ENCODE measurements at regions not wholly inside any gene's neighbourhood (a gene's known extent, or its start where the extent isn't known, plus 50 kb on each side); places are given as distances from the start of the nearest gene placed in this dataset.

GRCh38 chr1:79295967-79296366 is 289.4 kb upstream of the ADGRL4 start:
- no peaks in the 10 kb centered on the region for H3K36me3 ChIP-seq (ENCODE audit: control insufficient read depth, insufficient read depth, low read length)
- WGBS, 2 experiments (ENCODE audit: insufficient coverage in 2 of 2) = 100% methylated on average over 1 of the region's 3 CpGs; no CpG with 5 or more reads in 1 of the 2 experiments

GRCh38 chr1:79293611-79294010 is 287.1 kb upstream of the ADGRL4 start:
- H3K9me3 ChIP-seq (ENCODE audit: control insufficient read depth, low read length) = no peaks in the 10 kb centered on the region
- no peaks in the 10 kb centered on the region for H3K36me3 ChIP-seq (ENCODE audit: control insufficient read depth, insufficient read depth, low read length)
- no peak overlapping the region for H3K4me3 ChIP-seq (ENCODE audit: extremely low read depth, insufficient read depth, low read length, poor library complexity, severe bottlenecking)
- no peaks in the 10 kb centered on the region for H3K4me1 ChIP-seq (ENCODE audit: control insufficient read depth, insufficient read depth, low read length, poor library complexity, severe bottlenecking)
- 100% methylated on average over 1 of the region's 1 CpG for WGBS, 2 experiments (ENCODE audit: insufficient coverage in 2 of 2)
- no peak overlapping the region for H3K27ac ChIP-seq (ENCODE audit: low read depth, low read length, severe bottlenecking)

More at GRCh38 chr1:79295967-79296366, 289.4 kb upstream of the ADGRL4 start:
- Histone ChIP-seq H3K27ac (ENCODE audit: low read depth, low read length, severe bottlenecking) (no peak overlapping the region), H3K9me3 (ENCODE audit: control insufficient read depth, low read length) (no peaks in the 10 kb centered on the region), H3K4me1 (ENCODE audit: control insufficient read depth, insufficient read depth, low read length, poor library complexity, severe bottlenecking) (no peaks in the 10 kb centered on the region), H3K4me3 (ENCODE audit: extremely low read depth, insufficient read depth, low read length, poor library complexity, severe bottlenecking) (no peak overlapping the region)

- Histone ChIP-seq H3K4me1 (ENCODE audit: control insufficient read depth, insufficient read depth, low read length, poor library complexity, severe bottlenecking) (no peaks in the 10 kb centered on the region), H3K36me3 (ENCODE audit: control insufficient read depth, insufficient read depth, low read length) (no peaks in the 10 kb centered on the region), H3K27ac (ENCODE audit: low read depth, low read length, severe bottlenecking) (no peak overlapping the region), H3K4me3 (ENCODE audit: extremely low read depth, insufficient read depth, low read length, poor library complexity, severe bottlenecking) (no peak overlapping the region), H3K9me3 (ENCODE audit: control insufficient read depth, low read length) (no peaks in the 10 kb centered on the region)
- 92 to 93% methylated on average over 5 to 6 of the region's 7 CpGs for WGBS, 2 experiments (ENCODE audit: insufficient coverage in 2 of 2)
Observed at GRCh38 chr1:79290927-79291474, 284.5 kb upstream of the ADGRL4 start.

GRCh38 chr1:79287982-79288381 is 281.5 kb upstream of the ADGRL4 start:
- Histone ChIP-seq H3K9me3 (ENCODE audit: control insufficient read depth, low read length) (no peaks in the 10 kb centered on the region), H3K27ac (ENCODE audit: low read depth, low read length, severe bottlenecking) (no peak overlapping the region), H3K4me1 (ENCODE audit: control insufficient read depth, insufficient read depth, low read length, poor library complexity, severe bottlenecking) (no peaks in the 10 kb centered on the region), H3K4me3 (ENCODE audit: extremely low read depth, insufficient read depth, low read length, poor library complexity, severe bottlenecking) (no peak overlapping the region), H3K36me3 (ENCODE audit: control insufficient read depth, insufficient read depth, low read length) (no peaks in the 10 kb centered on the region)
- WGBS, 2 experiments (ENCODE audit: insufficient coverage in 2 of 2) = 100% methylated on average over 1 of the region's 2 CpGs

GRCh38 chr1:79285667-79286066 is 279.1 kb upstream of the ADGRL4 start:
- no peak overlapping the region for H3K27ac ChIP-seq (ENCODE audit: low read depth, low read length, severe bottlenecking)
- WGBS, 2 experiments (ENCODE audit: insufficient coverage in 2 of 2) = no CpG with 5 or more reads among the region's 2 CpGs
- no peaks in the 10 kb centered on the region for H3K36me3 ChIP-seq (ENCODE audit: control insufficient read depth, insufficient read depth, low read length)
- no peaks in the 10 kb centered on the region for H3K4me1 ChIP-seq (ENCODE audit: control insufficient read depth, insufficient read depth, low read length, poor library complexity, severe bottlenecking)
- no peak overlapping the region for H3K4me3 ChIP-seq (ENCODE audit: extremely low read depth, insufficient read depth, low read length, poor library complexity, severe bottlenecking)
- H3K9me3 ChIP-seq (ENCODE audit: control insufficient read depth, low read length) = no peaks in the 10 kb centered on the region

GRCh38 chr1:79283451-79283850 is 276.9 kb upstream of the ADGRL4 start:
- Histone ChIP-seq H3K27ac (ENCODE audit: low read depth, low read length, severe bottlenecking) (no peak overlapping the region), H3K9me3 (ENCODE audit: control insufficient read depth, low read length) (no peaks in the 10 kb centered on the region), H3K4me1 (ENCODE audit: control insufficient read depth, insufficient read depth, low read length, poor library complexity, severe bottlenecking) (no peaks in the 10 kb centered on the region), H3K36me3 (ENCODE audit: control insufficient read depth, insufficient read depth, low read length) (no peaks in the 10 kb centered on the region), H3K4me3 (ENCODE audit: extremely low read depth, insufficient read depth, low read length, poor library complexity, severe bottlenecking) (no peak overlapping the region)
- 80 to 90% methylated on average over 1 to 5 of the region's 10 CpGs for WGBS, 2 experiments (ENCODE audit: insufficient coverage in 2 of 2)

- Histone ChIP-seq H3K9me3 (ENCODE audit: control insufficient read depth, low read length) (no peaks in the 10 kb centered on the region), H3K4me1 (ENCODE audit: control insufficient read depth, insufficient read depth, low read length, poor library complexity, severe bottlenecking) (no peaks in the 10 kb centered on the region), H3K4me3 (ENCODE audit: extremely low read depth, insufficient read depth, low read length, poor library complexity, severe bottlenecking) (no peak overlapping the region), H3K27ac (ENCODE audit: low read depth, low read length, severe bottlenecking) (no peak overlapping the region), H3K36me3 (ENCODE audit: control insufficient read depth, insufficient read depth, low read length) (no peaks in the 10 kb centered on the region)
- WGBS, 2 experiments (ENCODE audit: insufficient coverage in 2 of 2) = no CpG with 5 or more reads among the region's 6 CpGs
Observed at GRCh38 chr1:79281442-79281841, 274.9 kb upstream of the ADGRL4 start.

GRCh38 chr1:79271759-79272158 is 265.2 kb upstream of the ADGRL4 start:
- 89% methylated on average over 1 of the region's 1 CpG; no CpG with 5 or more reads in 1 of the 2 experiments for WGBS, 2 experiments (ENCODE audit: insufficient coverage in 2 of 2)
- Histone ChIP-seq H3K4me1 (ENCODE audit: control insufficient read depth, insufficient read depth, low read length, poor library complexity, severe bottlenecking) (no peaks in the 10 kb centered on the region), H3K36me3 (ENCODE audit: control insufficient read depth, insufficient read depth, low read length) (no peaks in the 10 kb centered on the region), H3K4me3 (ENCODE audit: extremely low read depth, insufficient read depth, low read length, poor library complexity, severe bottlenecking) (no peak overlapping the region), H3K9me3 (ENCODE audit: control insufficient read depth, low read length) (no peaks in the 10 kb centered on the region), H3K27ac (ENCODE audit: low read depth, low read length, severe bottlenecking) (no peak overlapping the region)

- 76 to 95% methylated on average over 2 of the region's 4 CpGs for WGBS, 2 experiments (ENCODE audit: insufficient coverage in 2 of 2)
- no peak overlapping the region for H3K4me3 ChIP-seq (ENCODE audit: extremely low read depth, insufficient read depth, low read length, poor library complexity, severe bottlenecking)
- H3K27ac ChIP-seq (ENCODE audit: low read depth, low read length, severe bottlenecking) = no peak overlapping the region
- no peaks in the 10 kb centered on the region for H3K9me3 ChIP-seq (ENCODE audit: control insufficient read depth, low read length)
- H3K4me1 ChIP-seq (ENCODE audit: control insufficient read depth, insufficient read depth, low read length, poor library complexity, severe bottlenecking) = no peaks in the 10 kb centered on the region
- H3K36me3 ChIP-seq (ENCODE audit: control insufficient read depth, insufficient read depth, low read length) = no peaks in the 10 kb centered on the region
Observed at GRCh38 chr1:79264975-79265818, 258.7 kb upstream of the ADGRL4 start.

- no CpG with 5 or more reads among the region's 1 CpG for WGBS, 2 experiments (ENCODE audit: insufficient coverage in 2 of 2)
Observed at GRCh38 chr1:79264285-79264684, 257.8 kb upstream of the ADGRL4 start.

GRCh38 chr1:79262745-79263258 is 256.3 kb upstream of the ADGRL4 start:
- Histone ChIP-seq H3K27ac (ENCODE audit: low read depth, low read length, severe bottlenecking) (no peak overlapping the region), H3K9me3 (ENCODE audit: control insufficient read depth, low read length) (no peaks in the 10 kb centered on the region), H3K4me3 (ENCODE audit: extremely low read depth, insufficient read depth, low read length, poor library complexity, severe bottlenecking) (no peak overlapping the region), H3K36me3 (ENCODE audit: control insufficient read depth, insufficient read depth, low read length) (no peaks in the 10 kb centered on the region), H3K4me1 (ENCODE audit: control insufficient read depth, insufficient read depth, low read length, poor library complexity, severe bottlenecking) (no peaks in the 10 kb centered on the region)
- WGBS, 2 experiments (ENCODE audit: insufficient coverage in 2 of 2) = 0 to 35% methylated on average over 2 to 3 of the region's 3 CpGs

More at GRCh38 chr1:79264285-79264684, 257.8 kb upstream of the ADGRL4 start:
- no peaks in the 10 kb centered on the region for H3K36me3 ChIP-seq (ENCODE audit: control insufficient read depth, insufficient read depth, low read length)
- no peaks in the 10 kb centered on the region for H3K9me3 ChIP-seq (ENCODE audit: control insufficient read depth, low read length)
- no peaks in the 10 kb centered on the region for H3K4me1 ChIP-seq (ENCODE audit: control insufficient read depth, insufficient read depth, low read length, poor library complexity, severe bottlenecking)
- H3K27ac ChIP-seq (ENCODE audit: low read depth, low read length, severe bottlenecking) = no peak overlapping the region
- no peak overlapping the region for H3K4me3 ChIP-seq (ENCODE audit: extremely low read depth, insufficient read depth, low read length, poor library complexity, severe bottlenecking)
